ENCODE measurements at regions not wholly inside any gene's neighbourhood (a gene's known extent, or its start where the extent isn't known, plus 50 kb on each side); places are given as distances from the start of the nearest gene placed in this dataset.

DNA sequence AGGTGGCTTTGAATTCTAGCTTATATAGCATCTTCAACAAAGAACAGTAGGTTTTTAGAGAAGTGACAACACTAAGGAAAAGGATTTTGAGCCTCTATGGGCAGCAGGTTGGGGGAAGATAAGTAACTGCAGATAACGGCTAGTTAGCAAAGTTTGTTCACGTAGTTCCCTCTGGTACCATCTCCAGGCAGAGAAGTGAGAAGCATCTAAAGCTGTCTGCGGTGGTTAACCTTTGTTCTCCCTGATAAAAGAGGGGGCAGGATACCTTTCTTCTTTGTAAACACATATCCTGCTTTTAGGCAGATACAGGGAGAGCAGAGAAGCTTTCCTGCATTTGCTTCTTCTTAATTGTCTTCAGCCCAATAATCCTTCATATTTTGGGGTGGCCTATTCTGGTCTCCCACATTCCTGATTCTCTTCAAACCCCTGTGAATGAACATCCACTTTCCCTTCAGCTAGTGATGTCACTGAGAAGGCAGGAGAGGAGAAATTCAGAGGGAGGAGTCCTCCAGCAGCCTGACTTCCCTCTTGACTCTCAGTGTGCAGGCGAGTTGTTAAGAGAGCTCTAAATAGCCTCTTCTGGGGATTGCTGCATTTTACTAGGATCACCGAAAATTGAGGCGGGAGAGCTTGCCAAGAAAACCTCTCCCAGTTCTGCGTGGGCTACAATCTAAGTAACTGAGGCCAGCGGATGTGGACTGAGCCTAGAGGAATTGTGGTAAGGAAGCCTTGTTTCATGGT is 393.7 kb upstream of the C2CD4B start:
- peak; percentile 34 for DNase-seq

DNA sequence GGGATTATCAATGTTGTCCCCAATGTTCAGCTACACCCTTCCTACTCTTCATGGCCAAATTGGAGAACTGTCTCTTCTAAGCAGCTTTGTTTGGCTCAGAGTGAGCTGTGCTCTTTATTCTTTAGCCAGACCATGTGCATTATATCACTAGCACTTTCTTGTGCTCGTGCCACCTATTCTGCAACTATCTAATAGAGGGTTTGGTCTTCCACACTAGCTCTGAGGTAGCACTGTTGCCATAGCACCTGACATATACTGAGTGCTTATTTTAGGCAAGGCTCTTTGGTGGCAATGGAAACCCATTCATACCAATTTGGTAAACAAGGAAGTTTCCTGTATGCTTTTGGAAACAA is 394.3 kb upstream of the C2CD4B start:
- no peak for DNase-seq

DNA sequence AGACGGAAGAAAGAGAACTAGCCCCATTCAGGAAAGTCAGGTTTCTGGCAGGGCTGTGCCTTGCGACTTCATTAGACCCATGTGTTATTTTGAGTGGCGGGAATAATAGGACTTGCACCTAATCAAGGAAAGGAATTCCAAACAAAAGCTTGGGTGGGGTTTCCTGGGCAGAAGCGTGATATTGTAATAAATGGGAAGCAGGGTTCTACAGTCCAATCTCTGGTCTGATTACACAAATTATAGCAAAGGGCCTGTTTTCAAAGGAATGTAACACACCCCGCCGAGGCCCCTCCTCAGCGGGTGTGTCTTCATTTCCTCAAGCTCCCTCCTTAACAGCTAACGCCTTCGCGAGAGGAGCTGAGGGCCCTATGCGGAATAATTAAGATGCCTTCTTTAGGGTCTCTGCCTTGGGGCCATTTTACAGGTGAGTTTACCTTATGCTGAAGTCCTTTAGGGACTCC is 396.0 kb upstream of the C2CD4B start:
- no peak for DNase-seq

DNA sequence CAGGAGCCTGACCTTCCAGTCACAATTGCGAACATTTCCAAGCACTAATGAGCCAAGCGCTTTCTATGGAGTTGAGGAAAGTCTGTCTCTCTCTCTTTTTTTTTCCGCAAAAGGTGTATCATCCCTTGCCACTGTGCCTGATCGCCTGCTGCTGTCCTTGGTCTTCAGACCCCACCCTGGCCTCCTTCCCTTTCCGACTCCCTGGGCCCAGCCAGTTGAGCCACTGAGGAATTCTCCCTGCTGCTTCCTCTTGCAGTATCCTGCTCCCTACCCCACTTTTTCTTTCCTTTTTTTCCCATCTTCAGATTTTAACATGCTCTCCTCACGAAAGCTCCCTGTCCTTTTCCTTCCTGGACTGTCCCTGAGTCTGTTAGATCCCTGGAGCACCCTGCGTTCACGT is 396.5 kb upstream of the C2CD4B start:
- no peak for DNase-seq

DNA sequence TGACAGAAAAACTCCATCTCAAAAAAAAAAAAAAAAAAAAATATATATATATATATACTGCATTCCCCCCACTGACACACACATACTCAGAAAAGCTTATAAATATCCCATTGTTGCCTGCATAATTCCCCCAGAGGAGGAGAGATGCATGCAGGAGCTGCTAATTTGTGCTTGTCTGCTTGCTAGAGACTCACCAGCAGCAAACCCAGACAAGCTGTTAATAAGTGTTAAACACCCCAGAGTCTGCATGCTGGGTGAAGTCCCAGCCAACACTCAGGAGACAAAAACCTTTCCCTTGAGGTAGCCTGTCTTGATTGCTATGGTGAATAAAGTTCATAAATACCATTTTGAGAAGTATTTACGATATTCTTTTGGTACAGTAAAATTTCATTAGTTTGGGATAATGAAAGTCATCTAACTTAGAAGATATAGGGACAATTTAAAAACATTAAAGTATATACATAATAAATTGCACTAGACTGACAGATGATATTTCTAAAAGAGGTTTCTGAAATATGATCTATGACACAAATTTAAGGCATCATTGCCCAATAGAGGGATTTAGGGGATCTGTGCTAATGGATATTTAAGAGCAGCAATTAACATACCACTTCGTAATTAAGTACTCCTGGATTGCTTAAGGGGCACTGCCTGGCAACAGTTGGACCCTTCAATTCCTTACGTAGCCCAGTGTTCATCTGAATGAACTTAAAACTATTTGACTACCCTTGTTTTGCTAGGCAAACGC is 400.0 kb upstream of the C2CD4B start:
- no peak for DNase-seq

DNA sequence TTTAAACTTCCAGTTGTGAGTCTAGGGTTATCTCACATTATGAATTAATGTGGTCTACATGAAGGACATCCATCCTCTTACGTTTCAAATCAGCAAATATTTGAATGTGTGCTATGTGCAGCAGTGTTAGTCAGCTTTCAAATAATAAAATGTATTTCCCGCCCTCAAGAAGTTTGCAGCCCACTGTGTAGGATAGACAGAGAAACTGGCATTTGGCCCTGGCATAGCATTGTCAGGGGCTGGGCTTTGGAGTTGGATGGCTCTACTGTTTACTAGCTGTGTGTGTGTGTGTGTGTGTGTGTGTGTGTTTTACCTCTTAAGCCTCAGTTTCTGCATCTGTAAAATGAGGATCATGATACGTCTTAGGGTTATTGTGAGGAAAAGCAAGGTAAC is 400.5 kb upstream of the C2CD4B start:
- no peak for DNase-seq

DNA sequence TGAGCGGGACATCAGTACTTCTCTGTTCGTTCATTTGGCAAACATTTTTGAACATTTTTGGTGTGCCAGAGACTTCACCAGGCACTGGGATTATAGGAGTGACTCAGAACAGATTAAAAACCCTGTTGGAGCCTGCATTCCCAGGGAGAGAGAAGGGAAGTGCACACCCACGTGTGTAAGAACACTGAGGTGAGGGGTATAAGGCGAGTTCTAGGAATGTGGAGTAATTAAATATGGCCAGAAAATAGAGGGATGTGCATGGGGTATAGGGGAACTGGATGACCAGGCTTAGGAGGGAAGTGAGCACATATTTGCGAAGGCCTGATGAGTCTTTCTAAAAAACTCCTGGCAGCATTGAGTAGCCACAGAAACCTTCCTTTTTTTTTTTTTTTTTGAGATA is 401.2 kb upstream of the C2CD4B start:
- DNase-seq = no peak

DNA sequence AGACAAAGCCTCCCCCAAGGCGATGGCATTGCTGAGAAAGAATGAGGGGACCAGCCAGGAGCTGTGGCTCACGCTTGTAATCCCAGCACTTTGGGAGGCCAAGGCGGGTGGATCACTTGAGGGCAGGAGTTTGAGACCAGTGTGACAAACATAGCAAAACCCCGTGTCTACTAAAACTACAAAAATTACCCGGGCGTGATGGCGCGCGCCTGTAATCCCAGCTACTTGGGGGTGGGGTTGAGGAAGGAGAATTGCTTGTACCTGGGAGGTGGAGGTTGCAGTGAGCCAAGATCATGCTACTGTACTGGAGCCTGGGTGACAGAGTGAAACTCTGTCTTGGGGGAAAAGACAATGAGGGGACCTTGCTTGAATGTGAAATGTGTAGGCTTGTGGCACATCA is 402.4 kb upstream of the C2CD4B start:
- no peak for DNase-seq

DNA sequence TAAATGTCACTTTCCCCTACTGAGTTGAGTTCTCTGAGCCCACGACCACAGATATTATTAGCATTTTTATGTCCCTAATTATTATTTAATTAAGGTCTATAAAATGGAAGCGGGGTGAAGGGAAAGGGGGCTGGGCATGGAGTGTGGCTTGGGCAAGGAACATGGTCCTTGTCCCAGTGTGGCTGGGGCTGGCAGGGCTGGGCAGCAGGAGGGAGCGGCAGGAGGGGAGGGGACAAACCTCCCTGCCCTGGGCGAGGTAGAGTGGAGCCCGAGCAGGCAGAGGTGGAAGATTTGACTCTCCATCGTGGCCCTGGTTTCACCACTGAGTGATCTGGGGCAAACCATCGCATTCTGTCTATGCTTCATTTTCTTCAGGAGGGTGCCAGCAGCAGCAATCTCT is 402.9 kb upstream of the C2CD4B start:
- no peak for DNase-seq

DNA sequence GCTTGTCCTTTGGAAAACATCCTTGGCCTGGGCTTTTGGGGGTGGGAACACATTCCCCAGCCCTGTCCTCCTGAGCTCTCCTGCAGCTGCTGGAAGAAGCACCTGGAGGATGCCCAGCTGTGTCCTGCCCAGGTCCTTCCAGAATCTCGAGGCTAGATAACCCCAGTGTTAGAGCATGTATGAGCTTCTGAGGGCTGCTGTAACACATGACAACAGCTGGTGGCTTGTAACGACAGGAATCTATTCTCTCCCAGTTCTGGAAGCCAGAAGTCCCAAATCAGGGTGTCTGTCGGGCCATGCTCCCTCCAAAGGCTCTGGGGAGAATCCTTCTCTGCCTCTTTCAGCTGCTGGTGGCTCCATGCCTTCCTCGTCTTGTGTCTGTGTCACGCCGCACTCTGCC is 403.6 kb upstream of the C2CD4B start:
- no peak for DNase-seq

DNA sequence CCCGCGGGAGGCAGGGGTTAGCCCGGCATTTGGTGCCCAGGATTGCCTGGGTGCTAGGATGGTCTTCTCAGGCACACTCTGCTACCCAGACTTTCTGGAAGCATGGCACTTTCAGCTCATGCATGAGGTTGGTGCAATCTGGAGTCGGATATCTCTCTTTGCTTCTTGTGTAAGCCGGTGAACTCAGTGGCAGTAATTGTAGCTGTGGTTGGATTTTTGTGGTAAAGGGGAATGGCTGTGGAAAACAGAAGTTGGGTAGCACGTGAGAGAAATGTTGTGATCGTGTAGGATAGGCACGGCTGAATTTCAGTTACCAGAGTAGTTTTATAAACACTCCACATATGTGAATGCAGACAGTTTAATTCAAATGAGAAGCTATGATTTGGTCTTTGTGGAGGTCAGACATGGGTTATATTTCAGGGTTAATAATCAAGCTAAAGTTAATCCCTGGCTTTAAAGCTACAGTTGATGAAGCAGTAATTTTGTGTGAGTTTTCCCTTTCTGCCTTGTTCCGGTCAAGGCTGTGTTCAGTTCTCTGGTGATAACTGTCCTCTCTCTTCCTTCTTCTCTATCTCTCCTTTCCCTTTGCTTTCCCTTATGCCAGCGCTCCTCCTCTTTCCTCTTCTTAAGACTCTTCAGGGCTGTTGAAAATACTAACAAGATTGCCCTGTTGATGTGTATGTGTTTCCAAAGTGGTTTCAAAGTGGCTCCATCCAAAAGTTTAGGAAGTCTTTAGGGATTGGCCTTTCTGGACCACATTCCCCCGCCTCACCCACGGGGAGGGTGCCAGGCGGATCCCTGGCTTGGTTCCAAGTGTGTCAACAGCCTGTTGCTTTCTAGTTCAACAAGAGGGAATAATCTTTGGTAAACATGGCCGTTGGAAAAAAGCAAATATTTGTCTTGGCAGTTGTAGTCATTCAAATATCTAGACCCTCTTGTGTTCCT is 404.6 kb upstream of the C2CD4B start:
- DNase-seq = no peak

DNA sequence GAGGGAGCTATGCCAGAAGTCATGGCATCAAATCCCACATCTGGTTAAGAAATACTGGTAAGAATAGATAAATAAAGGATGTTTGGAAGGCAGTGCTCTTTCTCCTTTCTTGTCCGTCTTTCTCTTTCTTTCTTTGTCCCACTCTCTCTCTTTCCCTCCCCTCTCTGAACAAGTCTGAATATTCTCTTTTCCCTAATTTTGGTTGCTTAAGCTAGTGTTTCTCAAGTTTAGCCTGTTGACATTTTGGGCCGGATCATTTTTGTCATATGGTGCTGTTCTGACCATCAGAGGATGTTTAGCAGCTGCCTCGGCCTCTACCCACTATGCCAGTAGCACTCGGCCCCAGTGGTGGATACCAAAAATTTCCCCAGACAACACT is 405.3 kb upstream of the C2CD4B start:
- no peak for DNase-seq

DNA sequence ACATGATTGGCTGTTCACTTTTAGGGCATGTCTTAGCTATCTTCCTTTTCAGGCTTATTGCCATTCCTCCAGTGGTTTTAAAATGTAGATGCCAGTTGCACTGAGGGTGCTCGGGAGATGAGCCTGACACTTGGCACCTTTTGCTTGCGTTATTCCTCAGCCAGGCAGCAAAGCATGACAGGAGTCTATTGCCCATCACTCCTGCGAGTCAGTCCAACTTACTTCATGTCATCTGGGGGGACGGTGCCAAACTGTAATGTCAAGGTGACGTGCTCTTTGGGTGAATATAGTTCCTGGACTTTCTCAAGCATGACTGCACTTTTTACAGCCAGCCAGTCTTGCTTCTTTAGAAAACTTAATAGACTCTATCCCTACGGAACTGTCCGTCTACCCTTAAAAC is 406.0 kb upstream of the C2CD4B start:
- DNase-seq = no peak

DNA sequence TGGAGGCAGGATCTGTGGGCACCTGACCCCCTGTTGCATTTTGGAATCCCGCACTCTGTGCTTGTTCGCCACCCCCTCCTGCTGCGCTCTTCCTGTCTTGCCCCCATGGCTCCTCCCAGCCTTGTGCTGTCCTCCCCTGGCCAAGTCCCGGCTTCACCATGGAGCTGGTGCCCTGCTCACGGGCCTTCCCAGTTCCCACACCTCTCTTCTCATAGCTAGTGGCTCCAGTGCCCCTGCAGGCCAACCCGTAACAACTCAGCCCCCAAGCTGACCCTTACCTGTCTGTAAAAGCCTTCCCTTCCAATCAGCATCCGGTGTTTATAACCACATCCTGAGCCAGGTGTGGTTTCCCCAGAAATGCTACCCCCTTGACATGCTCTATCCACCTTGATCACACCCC is 407.7 kb upstream of the C2CD4B start:
- no peak for DNase-seq

DNA sequence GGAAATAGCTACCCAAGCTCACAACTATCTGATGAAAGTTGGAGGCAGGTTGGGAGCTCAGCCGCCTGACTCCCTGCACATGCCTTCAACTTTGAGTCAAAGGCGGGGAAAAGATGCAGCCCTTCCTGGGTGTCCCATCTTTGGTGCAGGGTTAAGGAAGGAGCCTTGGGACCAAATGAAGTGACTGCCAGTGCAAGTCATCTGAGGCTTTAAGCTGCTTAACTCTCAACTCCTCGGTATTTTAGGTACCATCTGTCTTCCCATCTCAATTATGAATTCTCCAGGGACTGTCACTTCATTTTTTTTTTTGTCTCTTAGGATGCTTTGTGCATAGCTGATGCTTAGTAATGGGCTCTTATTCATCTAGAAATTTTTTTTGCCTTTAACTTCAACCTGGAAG is 408.8 kb upstream of the C2CD4B start:
- DNase-seq = no peak

DNA sequence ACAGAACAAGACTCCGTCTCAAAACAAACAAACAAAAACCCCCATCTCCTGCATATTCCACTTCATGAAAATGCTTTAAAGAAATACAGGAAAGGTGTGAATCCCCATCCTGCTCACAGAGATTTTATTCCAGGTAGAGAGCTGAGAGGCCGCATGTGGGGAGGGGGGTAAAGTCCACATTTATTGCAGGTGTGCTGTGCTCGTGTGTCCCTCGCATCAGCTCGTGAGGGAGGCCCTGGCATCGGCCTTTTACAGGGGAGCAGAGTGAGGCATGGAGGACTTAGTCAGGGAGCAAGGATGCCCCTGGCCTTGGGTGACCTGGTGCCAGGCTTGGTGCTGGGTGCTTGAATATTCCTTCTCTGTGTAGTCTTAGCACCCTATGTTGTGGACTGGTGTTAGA is 413.5 kb upstream of the C2CD4B start:
- DNase-seq = no peak

DNA sequence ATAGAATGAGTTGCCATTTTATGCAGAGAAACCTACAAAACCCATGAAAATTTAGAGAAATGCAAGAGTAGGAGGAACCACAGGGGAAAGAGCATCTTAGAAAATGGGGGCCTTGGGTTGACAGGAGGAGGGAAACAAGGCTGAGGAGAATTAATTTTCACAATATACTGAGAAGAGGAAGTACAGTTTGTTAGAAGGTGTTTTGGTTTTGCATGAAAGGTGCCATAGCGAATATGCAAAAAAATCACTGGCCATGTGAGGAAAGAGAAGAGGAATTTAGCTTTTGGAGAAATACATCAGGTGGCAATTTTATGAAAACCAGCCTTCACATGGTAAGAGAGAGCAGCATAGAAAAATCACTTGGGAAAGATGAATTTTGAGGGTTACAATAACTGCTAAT is 413.9 kb upstream of the C2CD4B start:
- no peak for DNase-seq

DNA sequence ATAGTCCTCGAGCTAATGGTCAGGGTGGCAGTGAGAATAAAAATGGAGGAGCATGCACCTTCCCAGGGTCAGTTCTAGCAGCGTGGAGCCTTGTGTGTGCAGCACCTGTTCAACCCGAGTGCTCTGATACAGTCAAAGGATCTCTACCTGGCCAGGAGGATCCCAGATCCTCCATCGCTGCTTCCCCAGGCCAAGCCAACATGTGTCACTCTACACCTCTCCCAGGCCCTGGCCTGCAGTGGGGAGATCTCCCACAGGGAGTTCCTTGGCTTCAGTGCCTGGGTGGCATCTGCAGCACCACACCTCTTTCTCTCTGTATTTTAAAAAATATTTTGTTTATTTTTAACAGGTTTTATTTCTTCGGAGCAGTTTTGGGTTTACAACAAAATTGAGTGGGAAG is 414.8 kb upstream of the C2CD4B start:
- no peak for DNase-seq

DNA sequence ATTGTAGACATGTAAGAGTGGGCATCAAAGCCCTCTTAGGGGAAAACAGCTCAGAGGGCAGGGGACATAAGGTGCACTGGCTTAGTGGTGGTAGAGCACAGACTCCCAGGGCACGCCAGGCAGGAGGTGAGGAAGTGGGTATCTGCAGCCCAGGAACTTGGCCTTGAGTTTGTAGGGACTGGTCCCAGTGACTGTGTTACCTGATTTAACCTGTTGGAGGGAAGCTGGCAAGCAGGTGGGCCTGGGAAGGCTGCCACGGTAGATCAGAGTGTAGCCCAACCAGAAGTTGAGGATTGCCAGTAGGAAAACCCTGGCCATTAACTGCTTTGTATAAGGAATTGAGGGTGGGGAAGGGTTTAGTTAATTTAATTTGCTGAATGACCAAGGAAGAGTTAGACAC is 417.5 kb upstream of the C2CD4B start:
- no peak for DNase-seq

DNA sequence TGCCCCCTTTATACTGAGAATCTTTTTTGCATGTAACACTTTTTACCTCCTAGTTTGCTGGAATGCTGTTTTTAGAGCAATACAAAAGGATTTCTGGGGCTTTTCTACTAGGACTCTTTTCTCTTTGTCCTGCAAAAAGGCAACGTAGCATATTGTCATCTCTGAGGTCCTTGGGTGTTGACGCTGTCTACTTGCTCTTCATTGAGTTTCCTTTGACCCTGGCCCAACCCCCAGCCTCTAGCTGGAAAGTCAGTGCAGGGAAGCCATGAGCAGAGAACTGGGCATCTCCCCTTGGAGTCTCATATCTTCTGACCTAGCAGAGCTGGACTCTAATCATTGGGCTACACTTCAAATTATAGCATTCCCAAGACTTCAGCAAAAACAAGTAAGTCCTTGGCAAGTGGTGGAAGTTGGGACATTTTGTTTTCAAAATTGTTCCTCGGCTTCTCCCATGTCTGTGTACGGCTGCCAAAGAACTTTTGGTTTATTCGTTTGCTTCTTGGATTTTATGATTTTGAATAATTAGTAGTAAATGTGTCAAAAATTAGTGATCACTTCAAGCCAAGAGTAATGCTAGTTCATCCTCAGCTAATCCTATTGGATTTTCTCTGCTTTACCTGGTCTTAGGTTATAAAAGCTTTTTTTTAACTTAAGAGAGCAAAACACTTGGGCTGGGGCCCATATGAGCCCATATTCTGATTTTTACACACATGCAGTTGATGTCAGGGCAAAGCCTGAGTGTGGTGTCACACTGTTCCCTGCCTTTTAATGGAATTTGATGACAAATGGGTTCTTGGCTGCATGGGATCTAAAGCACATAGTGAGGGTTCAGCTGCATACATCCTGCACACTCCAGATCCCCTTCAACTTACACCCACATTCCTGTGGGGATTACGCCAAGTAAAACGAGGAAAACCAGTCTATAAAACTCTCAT is 419.5 kb upstream of the C2CD4B start:
- DNase-seq = no peak

DNA sequence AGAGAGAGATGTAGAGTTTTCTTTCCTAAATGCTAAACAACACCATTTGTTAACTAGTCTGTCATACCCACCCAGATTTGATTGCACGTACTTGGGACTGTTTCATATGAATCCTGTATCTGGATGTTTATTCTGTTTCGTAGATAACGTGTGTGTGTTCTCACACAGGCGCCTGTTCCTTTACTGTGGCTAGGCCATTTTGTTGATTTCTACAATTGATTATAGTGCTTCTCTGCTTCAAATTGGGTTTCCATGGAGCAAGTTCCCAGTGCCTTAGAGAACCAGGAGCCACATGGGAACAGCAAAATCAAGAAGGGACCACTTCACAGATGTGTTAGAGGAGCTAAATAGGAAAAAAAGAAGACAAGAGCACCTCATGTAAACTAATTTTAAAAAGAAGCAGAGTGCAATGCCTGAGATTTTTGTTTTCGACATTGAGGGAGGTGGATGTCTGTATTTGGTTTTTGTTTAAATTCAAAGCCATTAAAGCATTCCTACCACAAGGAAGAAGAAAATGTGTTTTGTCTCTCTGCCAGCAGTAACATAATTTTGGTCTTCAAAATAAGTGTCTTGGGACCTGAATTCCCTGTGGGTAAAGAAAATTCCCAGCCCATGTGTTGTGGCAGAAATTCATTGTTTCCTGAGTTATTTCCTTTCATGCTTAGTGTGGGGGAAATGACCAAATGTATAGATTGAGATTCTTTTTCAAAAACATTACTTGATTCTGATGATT is 424.0 kb upstream of the C2CD4B start:
- DNase-seq = no peak

Measured in NCI-H2227 treated with DMSO at 0.1 percent for 48 hours (cell line).